ENCODE measurements at regions not wholly inside any gene's neighbourhood (a gene's known extent, or its start where the extent isn't known, plus 50 kb on each side); places are given as distances from the start of the nearest gene placed in this dataset.

GRCh38 chr10:33657913-33658312, 323.4 kb upstream of the NRP1 start:
- TF ChIP-seq TAF1 (IDR thresholded peaks at IDR 0.05; ENCODE audit: borderline replicate concordance, insufficient read depth, low read length) (no peak), POLR2AphosphoS5 (IDR thresholded peaks at IDR 0.05; ENCODE audit: low read depth, low read length) (no peak), SIN3A (IDR thresholded peaks at IDR 0.05; ENCODE audit: borderline replicate concordance, insufficient read depth, low read length) (no peak), REST (IDR thresholded peaks at IDR 0.05; ENCODE audit: insufficient read depth in 1 of 2, low read depth in 2 of 2, low read length in 2 of 2) (no peak), FOXP2 (optimal IDR thresholded peaks at IDR 0.05; ENCODE audit: borderline replicate concordance, extremely low read depth, extremely low read length, insufficient read depth) (no peak)

Data from PFSK-1 (cell line).